ENCODE measurements at regions not wholly inside any gene's neighbourhood (a gene's known extent, or its start where the extent isn't known, plus 50 kb on each side); places are given as distances from the start of the nearest gene placed in this dataset.

- in situ Hi-C loops (cut with MboI): no loop called here
- no peak overlapping the region for H3K27ac ChIP-seq
- no peak for TF ChIP-seq EZH2phosphoT487 (IDR thresholded peaks at IDR 0.05; ENCODE audit: insufficient read depth, low read depth)
- no peak for TF ChIP-seq EZH2 (IDR thresholded peaks at IDR 0.05; ENCODE audit: insufficient read depth, poor library complexity, severe bottlenecking)
Measured at GRCh38 chr5:164580155-164580554, 1074.7 kb downstream of the MAT2B start.

DNA sequence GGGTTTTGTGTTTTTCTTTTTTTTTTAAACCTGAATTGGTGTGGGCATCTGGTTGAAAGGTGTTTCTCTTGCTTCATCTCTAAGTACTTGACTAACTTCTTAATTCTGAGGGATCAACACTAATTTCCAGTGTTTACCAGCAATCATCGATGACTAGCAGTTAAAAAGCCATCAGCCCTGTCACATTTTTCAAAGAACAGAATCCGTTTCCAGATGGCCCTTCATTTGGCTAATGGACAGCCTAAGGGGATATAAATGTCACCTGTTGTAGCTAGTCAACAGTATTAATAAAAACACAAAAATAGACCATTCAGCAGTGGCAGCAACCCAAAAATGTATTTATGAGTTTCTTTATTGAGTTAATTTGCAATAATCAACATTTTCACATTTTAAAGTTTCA lies 1076.5 kb downstream of the MAT2B start:
- Histone ChIP-seq H2AFZ (no peak overlapping the region), H3K9me2 (ENCODE audit: insufficient read depth) (no peaks in the 10 kb centered on the region), H3K4me1 (ENCODE audit: insufficient read depth) (no peaks in the 10 kb centered on the region), H3K27ac (no peak overlapping the region), H3K9me3 (ENCODE audit: low read depth) (no peaks in the 10 kb centered on the region), H3K27me3 (replicated peaks; ENCODE audit: insufficient read depth) (no peaks in the 10 kb centered on the region), H4K20me1 (ENCODE audit: insufficient read depth) (no peaks in the 10 kb centered on the region), H3F3A (ENCODE audit: insufficient read depth) (no peaks in the 10 kb centered on the region), H3K79me2 (ENCODE audit: insufficient read depth) (no peaks in the 10 kb centered on the region), H3K4me3 (no peak overlapping the region), H3K36me3 (ENCODE audit: low read depth) (no peaks in the 10 kb centered on the region), H3K4me2 (ENCODE audit: unreplicated experiment) (no peak overlapping the region), H3K9ac (no peak overlapping the region)
- WGBS, 2 experiments (ENCODE audit: low coverage in 1 of 2, low lambda C conversion rate in 2 of 2, missing lambda C conversion rate in 2 of 2): 3 to 4% methylated on average over 2 of the region's 2 CpGs
- no peak for TF ChIP-seq EZH2phosphoT487 (IDR thresholded peaks at IDR 0.05; ENCODE audit: insufficient read depth, low read depth)
- no peak for TF ChIP-seq EZH2 (IDR thresholded peaks at IDR 0.05; ENCODE audit: insufficient read depth, poor library complexity, severe bottlenecking)
- no peak for DNase-seq
- in situ Hi-C loops (cut with MboI): no loop called here

More at GRCh38 chr5:164580155-164580554, 1074.7 kb downstream of the MAT2B start:
- no peak overlapping the region for H2AFZ ChIP-seq
- no peaks in the 10 kb centered on the region for H4K20me1 ChIP-seq (ENCODE audit: insufficient read depth)
- no peak overlapping the region for H3K4me3 ChIP-seq
- H3K36me3 ChIP-seq (ENCODE audit: low read depth): no peaks in the 10 kb centered on the region
- H3K4me1 ChIP-seq (ENCODE audit: insufficient read depth): no peaks in the 10 kb centered on the region
- no peaks in the 10 kb centered on the region for H3F3A ChIP-seq (ENCODE audit: insufficient read depth)
- H3K9ac ChIP-seq: no peak overlapping the region
- H3K79me2 ChIP-seq (ENCODE audit: insufficient read depth): no peaks in the 10 kb centered on the region
- no peaks in the 10 kb centered on the region for H3K9me3 ChIP-seq (ENCODE audit: low read depth)
- H3K4me2 ChIP-seq (ENCODE audit: unreplicated experiment): no peak overlapping the region
- no peaks in the 10 kb centered on the region for H3K27me3 ChIP-seq (replicated peaks; ENCODE audit: insufficient read depth)
- no peaks in the 10 kb centered on the region for H3K9me2 ChIP-seq (ENCODE audit: insufficient read depth)
- 16 to 17% methylated on average over 2 of the region's 2 CpGs for WGBS, 2 experiments (ENCODE audit: low coverage in 1 of 2, low lambda C conversion rate in 2 of 2, missing lambda C conversion rate in 2 of 2)
- DNase-seq: no peak

- DNase-seq: no peak
- TF ChIP-seq EZH2 (IDR thresholded peaks at IDR 0.05; ENCODE audit: insufficient read depth, poor library complexity, severe bottlenecking) (no peak), EZH2phosphoT487 (IDR thresholded peaks at IDR 0.05; ENCODE audit: insufficient read depth, low read depth) (no peak)
- Histone ChIP-seq H3K4me2 (ENCODE audit: unreplicated experiment) (no peak overlapping the region), H3K9ac (no peak overlapping the region), H3K79me2 (ENCODE audit: insufficient read depth) (no peaks in the 10 kb centered on the region), H3K27me3 (replicated peaks; ENCODE audit: insufficient read depth) (no peaks in the 10 kb centered on the region), H4K20me1 (ENCODE audit: insufficient read depth) (no peaks in the 10 kb centered on the region), H3K4me3 (no peak overlapping the region), H3F3A (ENCODE audit: insufficient read depth) (no peaks in the 10 kb centered on the region), H3K27ac (no peak overlapping the region), H3K9me3 (ENCODE audit: low read depth) (peaks cover 2% of the 10 kb centered on the region), H3K9me2 (ENCODE audit: insufficient read depth) (no peaks in the 10 kb centered on the region), H2AFZ (no peak overlapping the region), H3K36me3 (ENCODE audit: low read depth) (no peaks in the 10 kb centered on the region), H3K4me1 (ENCODE audit: insufficient read depth) (no peaks in the 10 kb centered on the region)
- in situ Hi-C loops (cut with MboI): no loop called here
Measured at GRCh38 chr5:164593982-164594381, 1088.6 kb downstream of the MAT2B start.

DNA sequence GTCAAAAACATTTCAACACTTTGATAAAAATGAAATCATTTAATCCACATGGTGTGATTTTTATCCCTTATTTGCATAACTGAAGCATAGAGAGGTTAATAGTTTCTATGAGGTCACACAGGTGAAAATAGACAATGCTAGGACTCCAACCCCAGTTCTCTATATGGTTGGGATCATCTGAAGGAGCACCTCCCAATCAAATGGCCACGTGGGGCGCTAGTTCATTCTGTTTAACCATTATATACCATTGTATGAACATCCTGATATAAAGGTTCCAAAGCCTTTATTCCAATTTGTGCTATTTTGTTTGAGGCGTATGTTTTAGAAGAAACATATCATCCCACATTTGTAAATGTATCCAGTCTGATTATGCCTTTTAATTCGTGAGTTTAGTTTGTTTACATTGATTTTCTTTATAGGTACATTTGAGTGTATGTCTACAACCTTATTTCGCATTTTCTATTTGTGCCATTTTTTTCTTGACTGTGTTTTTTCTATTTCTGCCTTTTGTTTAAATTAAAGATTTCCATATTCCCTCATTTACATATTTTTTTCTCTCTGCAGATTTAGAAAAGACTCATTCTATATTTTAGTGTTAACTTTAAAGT lies 1092.0 kb downstream of the MAT2B start:
- Histone ChIP-seq H3K9me2 (ENCODE audit: insufficient read depth) (no peaks in the 10 kb centered on the region), H3K79me2 (ENCODE audit: insufficient read depth) (no peaks in the 10 kb centered on the region), H3K9me3 (ENCODE audit: low read depth) (no peaks in the 10 kb centered on the region), H3K4me1 (ENCODE audit: insufficient read depth) (no peaks in the 10 kb centered on the region), H4K20me1 (ENCODE audit: insufficient read depth) (no peaks in the 10 kb centered on the region), H3F3A (ENCODE audit: insufficient read depth) (no peaks in the 10 kb centered on the region), H2AFZ (no peak overlapping the region), H3K9ac (no peak overlapping the region), H3K27ac (no peak overlapping the region), H3K27me3 (replicated peaks; ENCODE audit: insufficient read depth) (no peaks in the 10 kb centered on the region), H3K4me3 (no peak overlapping the region), H3K4me2 (ENCODE audit: unreplicated experiment) (no peak overlapping the region), H3K36me3 (ENCODE audit: low read depth) (no peaks in the 10 kb centered on the region)
- WGBS, 2 experiments (ENCODE audit: low coverage in 1 of 2, low lambda C conversion rate in 2 of 2, missing lambda C conversion rate in 2 of 2): 19 to 22% methylated on average over 5 of the region's 5 CpGs
- TF ChIP-seq EZH2phosphoT487 (IDR thresholded peaks at IDR 0.05; ENCODE audit: insufficient read depth, low read depth): no peak
- TF ChIP-seq EZH2 (IDR thresholded peaks at IDR 0.05; ENCODE audit: insufficient read depth, poor library complexity, severe bottlenecking): no peak
- in situ Hi-C loops (cut with MboI): no loop called here
- DNase-seq: no peak

- TF ChIP-seq EZH2 (IDR thresholded peaks at IDR 0.05; ENCODE audit: insufficient read depth, poor library complexity, severe bottlenecking): no peak
- TF ChIP-seq EZH2phosphoT487 (IDR thresholded peaks at IDR 0.05; ENCODE audit: insufficient read depth, low read depth): no peak
- Histone ChIP-seq H3K4me1 (ENCODE audit: insufficient read depth) (no peaks in the 10 kb centered on the region), H3K9ac (no peak overlapping the region), H3K36me3 (ENCODE audit: low read depth) (no peaks in the 10 kb centered on the region), H3K27ac (no peak overlapping the region), H3K9me3 (ENCODE audit: low read depth) (no peaks in the 10 kb centered on the region), H4K20me1 (ENCODE audit: insufficient read depth) (no peaks in the 10 kb centered on the region), H3K9me2 (ENCODE audit: insufficient read depth) (no peaks in the 10 kb centered on the region), H3K27me3 (replicated peaks; ENCODE audit: insufficient read depth) (no peaks in the 10 kb centered on the region), H2AFZ (no peak overlapping the region), H3F3A (ENCODE audit: insufficient read depth) (no peaks in the 10 kb centered on the region), H3K4me2 (ENCODE audit: unreplicated experiment) (no peak overlapping the region), H3K79me2 (ENCODE audit: insufficient read depth) (no peaks in the 10 kb centered on the region), H3K4me3 (no peak overlapping the region)
- in situ Hi-C loops (cut with MboI): no loop called here
- 4 to 9% methylated on average over 2 of the region's 2 CpGs for WGBS, 2 experiments (ENCODE audit: low coverage in 1 of 2, low lambda C conversion rate in 2 of 2, missing lambda C conversion rate in 2 of 2)
- no peak for DNase-seq
Measured at GRCh38 chr5:164600274-164600673, 1094.9 kb downstream of the MAT2B start.
